ENCODE measurements at regions not wholly inside any gene's neighbourhood (a gene's known extent, or its start where the extent isn't known, plus 50 kb on each side); places are given as distances from the start of the nearest gene placed in this dataset.

DNA sequence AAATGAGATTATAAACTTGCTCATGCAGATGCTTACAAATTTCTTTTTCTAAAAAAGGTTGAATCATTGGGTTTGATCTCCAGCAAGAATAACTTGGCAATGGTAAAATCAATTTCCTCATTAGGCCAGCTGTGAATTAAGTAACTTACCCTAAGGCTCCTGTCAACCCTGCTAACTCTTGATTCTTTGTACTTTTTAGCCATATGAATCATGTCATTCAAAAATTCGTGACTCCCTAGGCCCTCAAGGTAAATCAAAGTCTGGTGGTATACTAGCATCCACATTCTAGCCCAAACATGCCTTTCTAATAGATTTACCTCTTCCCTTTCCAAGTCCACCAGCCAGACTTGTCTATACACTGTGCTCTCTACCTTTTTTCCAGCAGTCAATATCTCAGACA, 420.8 kb upstream of the BRINP1 start:
- WGBS, 2 experiments (ENCODE audit: insufficient coverage in 2 of 2) = 89 to 91% methylated on average over 1 of the region's 1 CpG
- Histone ChIP-seq H3K27ac (ENCODE audit: low read depth, low read length, severe bottlenecking) (no peak overlapping the region), H3K4me3 (ENCODE audit: extremely low read depth, insufficient read depth, low read length, poor library complexity, severe bottlenecking) (no peak overlapping the region), H3K9me3 (ENCODE audit: control insufficient read depth, low read length) (no peaks in the 10 kb centered on the region), H3K36me3 (ENCODE audit: control insufficient read depth, insufficient read depth, low read length) (no peaks in the 10 kb centered on the region), H3K4me1 (ENCODE audit: control insufficient read depth, insufficient read depth, low read length, poor library complexity, severe bottlenecking) (no peaks in the 10 kb centered on the region)

DNA sequence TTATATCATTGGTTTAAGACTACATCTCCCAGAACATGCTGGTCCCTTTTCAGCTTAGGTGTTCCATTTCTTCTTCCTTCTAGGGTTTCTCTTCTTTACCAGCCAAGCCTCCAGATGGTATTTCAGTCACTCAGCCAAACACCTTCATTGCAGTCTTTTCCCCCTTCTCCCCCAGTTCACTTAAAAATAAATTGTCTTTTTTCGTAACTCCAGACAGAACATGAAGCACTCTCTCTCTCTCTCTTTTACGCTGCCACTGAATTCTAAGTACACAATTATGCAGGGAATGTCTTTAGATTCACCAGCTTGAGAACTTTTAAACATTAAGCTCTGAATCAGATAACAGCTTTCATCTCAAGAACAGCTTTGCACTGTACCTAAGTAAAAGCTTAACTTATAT, 419.7 kb upstream of the BRINP1 start:
- Histone ChIP-seq H3K9me3 (ENCODE audit: control insufficient read depth, low read length) (no peaks in the 10 kb centered on the region), H3K4me3 (ENCODE audit: extremely low read depth, insufficient read depth, low read length, poor library complexity, severe bottlenecking) (no peak overlapping the region), H3K27ac (ENCODE audit: low read depth, low read length, severe bottlenecking) (no peak overlapping the region), H3K36me3 (ENCODE audit: control insufficient read depth, insufficient read depth, low read length) (no peaks in the 10 kb centered on the region), H3K4me1 (ENCODE audit: control insufficient read depth, insufficient read depth, low read length, poor library complexity, severe bottlenecking) (no peaks in the 10 kb centered on the region)
- WGBS, 2 experiments (ENCODE audit: insufficient coverage in 2 of 2) = 80 to 100% methylated on average over 1 of the region's 2 CpGs

DNA sequence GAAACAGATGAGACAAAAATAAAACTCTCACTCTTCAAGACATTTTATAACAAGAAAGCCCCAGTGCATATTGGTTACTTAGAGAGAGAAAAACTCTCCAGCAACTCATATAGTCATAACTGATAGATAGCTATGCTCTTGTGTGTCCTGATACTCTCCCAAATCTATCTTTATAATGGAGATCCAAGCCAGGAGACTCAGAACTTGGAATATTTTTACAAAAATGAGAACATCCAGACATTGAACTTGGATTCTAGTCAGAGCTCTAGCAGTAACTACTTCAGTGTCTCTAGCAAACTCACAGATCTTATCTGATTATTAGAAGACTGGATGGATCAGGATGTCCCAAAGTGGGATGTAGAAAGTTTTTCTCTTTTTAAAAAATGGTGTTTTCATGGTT, 412.7 kb upstream of the BRINP1 start:
- no peak overlapping the region for H3K27ac ChIP-seq (ENCODE audit: low read depth, low read length, severe bottlenecking)
- H3K9me3 ChIP-seq (ENCODE audit: control insufficient read depth, low read length) = no peaks in the 10 kb centered on the region
- H3K4me3 ChIP-seq (ENCODE audit: extremely low read depth, insufficient read depth, low read length, poor library complexity, severe bottlenecking) = no peak overlapping the region
- H3K4me1 ChIP-seq (ENCODE audit: control insufficient read depth, insufficient read depth, low read length, poor library complexity, severe bottlenecking) = no peaks in the 10 kb centered on the region
- no peaks in the 10 kb centered on the region for H3K36me3 ChIP-seq (ENCODE audit: control insufficient read depth, insufficient read depth, low read length)

DNA sequence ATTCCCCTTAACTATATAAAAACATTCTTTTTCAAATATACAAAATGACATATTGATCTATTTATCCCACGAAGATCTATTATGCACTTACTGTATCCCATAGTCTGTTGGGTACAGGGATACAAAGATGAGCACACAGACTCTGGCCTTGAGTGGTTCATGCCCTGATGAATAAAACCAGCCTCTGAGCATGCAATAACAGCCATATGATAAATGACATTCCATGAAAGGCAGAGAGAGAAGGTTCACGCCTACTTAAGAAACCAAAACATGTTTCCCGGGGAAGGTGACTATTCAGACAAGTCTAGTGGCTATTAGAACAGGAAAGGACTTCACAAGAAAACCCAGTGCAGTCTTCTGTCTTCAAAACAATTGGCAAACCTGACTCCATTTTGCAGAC, 406.2 kb upstream of the BRINP1 start:
- Histone ChIP-seq H3K4me3 (ENCODE audit: extremely low read depth, insufficient read depth, low read length, poor library complexity, severe bottlenecking) (no peak overlapping the region), H3K9me3 (ENCODE audit: control insufficient read depth, low read length) (no peaks in the 10 kb centered on the region), H3K36me3 (ENCODE audit: control insufficient read depth, insufficient read depth, low read length) (no peaks in the 10 kb centered on the region), H3K27ac (ENCODE audit: low read depth, low read length, severe bottlenecking) (no peak overlapping the region), H3K4me1 (ENCODE audit: control insufficient read depth, insufficient read depth, low read length, poor library complexity, severe bottlenecking) (no peaks in the 10 kb centered on the region)
- 82 to 100% methylated on average over 1 to 3 of the region's 3 CpGs for WGBS, 2 experiments (ENCODE audit: insufficient coverage in 2 of 2)

DNA sequence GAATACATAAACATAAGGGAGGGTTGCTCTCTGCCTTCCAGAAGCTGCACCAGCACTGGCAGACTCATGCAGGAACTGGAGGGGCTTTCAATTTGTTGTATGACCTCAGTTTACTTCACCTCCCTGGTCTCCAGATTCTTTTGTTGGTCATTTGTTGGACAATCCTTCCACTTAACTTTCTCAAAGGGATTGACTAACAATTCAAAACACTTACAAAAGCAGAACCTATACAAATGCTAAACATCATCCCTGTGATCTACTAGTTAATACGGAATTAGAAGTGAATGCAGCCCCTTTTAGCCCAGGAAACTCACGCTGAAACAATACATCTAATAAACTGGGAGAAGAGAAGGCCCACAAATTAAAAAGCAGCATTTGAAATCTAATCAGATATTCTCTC, 404.6 kb upstream of the BRINP1 start:
- no peak overlapping the region for H3K27ac ChIP-seq (ENCODE audit: low read depth, low read length, severe bottlenecking)
- no peaks in the 10 kb centered on the region for H3K9me3 ChIP-seq (ENCODE audit: control insufficient read depth, low read length)
- H3K36me3 ChIP-seq (ENCODE audit: control insufficient read depth, insufficient read depth, low read length) = no peaks in the 10 kb centered on the region
- H3K4me3 ChIP-seq (ENCODE audit: extremely low read depth, insufficient read depth, low read length, poor library complexity, severe bottlenecking) = no peak overlapping the region
- H3K4me1 ChIP-seq (ENCODE audit: control insufficient read depth, insufficient read depth, low read length, poor library complexity, severe bottlenecking) = no peaks in the 10 kb centered on the region
- 28% methylated on average over 2 of the region's 2 CpGs; no CpG with 5 or more reads in 1 of the 2 experiments for WGBS, 2 experiments (ENCODE audit: insufficient coverage in 2 of 2)

DNA sequence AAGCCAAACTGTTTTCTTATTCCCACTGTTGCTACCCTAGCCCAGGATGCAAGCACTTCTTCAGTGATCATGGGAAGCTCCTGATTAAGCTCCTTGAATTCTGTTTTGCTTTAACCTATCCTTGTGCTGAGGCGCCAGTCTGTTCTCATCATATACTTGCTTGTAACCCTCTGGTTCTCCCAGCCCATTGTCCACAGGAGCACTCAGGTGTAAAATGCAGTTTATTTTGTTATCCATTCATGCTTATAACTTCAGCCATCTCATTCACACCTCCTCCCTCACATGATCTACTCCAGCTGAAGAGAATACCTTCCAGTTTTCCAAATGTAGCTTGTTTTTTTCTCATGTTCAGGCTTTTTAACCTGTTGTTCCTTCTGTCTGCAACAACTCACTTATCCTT, 402.1 kb upstream of the BRINP1 start:
- H3K36me3 ChIP-seq (ENCODE audit: control insufficient read depth, insufficient read depth, low read length) = no peaks in the 10 kb centered on the region
- H3K4me1 ChIP-seq (ENCODE audit: control insufficient read depth, insufficient read depth, low read length, poor library complexity, severe bottlenecking) = no peaks in the 10 kb centered on the region
- no peaks in the 10 kb centered on the region for H3K9me3 ChIP-seq (ENCODE audit: control insufficient read depth, low read length)
- H3K27ac ChIP-seq (ENCODE audit: low read depth, low read length, severe bottlenecking) = no peak overlapping the region
- no peak overlapping the region for H3K4me3 ChIP-seq (ENCODE audit: extremely low read depth, insufficient read depth, low read length, poor library complexity, severe bottlenecking)
- 63% methylated on average over 1 of the region's 1 CpG; no CpG with 5 or more reads in 1 of the 2 experiments for WGBS, 2 experiments (ENCODE audit: insufficient coverage in 2 of 2)

DNA sequence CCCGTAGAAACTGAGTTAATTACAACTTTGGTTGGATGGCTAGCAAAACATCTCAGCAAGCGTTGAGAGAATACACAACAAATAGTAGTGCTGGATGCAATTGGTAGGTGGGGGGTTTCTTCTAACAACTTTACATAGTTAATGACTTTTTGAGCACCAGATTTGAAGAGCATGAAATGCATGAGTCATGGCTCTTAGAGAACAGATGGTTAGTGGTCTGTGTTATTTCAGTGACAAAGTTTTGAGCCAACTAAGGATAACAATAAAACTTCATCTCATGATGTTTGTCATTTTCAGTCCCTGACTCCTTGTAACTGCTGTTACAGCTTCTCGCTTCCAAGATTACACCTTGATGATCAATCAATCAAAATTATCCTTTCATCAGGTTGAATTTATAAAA, 399.0 kb upstream of the BRINP1 start:
- 80 to 93% methylated on average over 2 of the region's 3 CpGs for WGBS, 2 experiments (ENCODE audit: insufficient coverage in 2 of 2)
- Histone ChIP-seq H3K27ac (ENCODE audit: low read depth, low read length, severe bottlenecking) (no peak overlapping the region), H3K4me1 (ENCODE audit: control insufficient read depth, insufficient read depth, low read length, poor library complexity, severe bottlenecking) (no peaks in the 10 kb centered on the region), H3K36me3 (ENCODE audit: control insufficient read depth, insufficient read depth, low read length) (no peaks in the 10 kb centered on the region), H3K4me3 (ENCODE audit: extremely low read depth, insufficient read depth, low read length, poor library complexity, severe bottlenecking) (no peak overlapping the region), H3K9me3 (ENCODE audit: control insufficient read depth, low read length) (no peaks in the 10 kb centered on the region)

DNA sequence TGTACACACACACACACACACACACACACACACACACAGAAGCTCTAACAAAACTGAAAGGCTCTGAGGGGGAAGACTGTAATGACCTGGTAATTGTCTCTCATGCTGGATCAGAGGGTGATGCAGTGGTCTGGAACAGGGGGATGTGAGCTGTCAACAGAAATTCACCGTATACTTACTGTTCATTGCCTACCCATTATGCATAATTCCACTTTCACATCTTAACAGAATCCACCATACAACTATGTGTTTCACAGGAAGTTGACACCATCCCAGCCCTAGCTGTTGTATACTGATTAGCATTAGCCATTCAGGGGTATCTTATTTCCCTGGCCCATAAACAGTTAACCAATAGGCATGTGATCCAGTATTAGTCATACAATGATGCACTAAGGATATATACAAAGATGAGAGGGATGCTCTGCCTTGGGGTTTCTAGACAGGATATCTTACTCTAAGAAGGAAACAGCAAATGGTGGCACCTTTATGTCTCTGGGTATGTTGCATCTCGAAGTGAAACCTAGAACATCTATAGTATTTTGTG, 396.5 kb upstream of the BRINP1 start:
- 100% methylated on average over 2 of the region's 2 CpGs; no CpG with 5 or more reads in 1 of the 2 experiments for WGBS, 2 experiments (ENCODE audit: insufficient coverage in 2 of 2)
- H3K4me1 ChIP-seq (ENCODE audit: control insufficient read depth, insufficient read depth, low read length, poor library complexity, severe bottlenecking) = no peaks in the 10 kb centered on the region
- H3K27ac ChIP-seq (ENCODE audit: low read depth, low read length, severe bottlenecking) = no peak overlapping the region
- no peaks in the 10 kb centered on the region for H3K36me3 ChIP-seq (ENCODE audit: control insufficient read depth, insufficient read depth, low read length)
- H3K9me3 ChIP-seq (ENCODE audit: control insufficient read depth, low read length) = no peaks in the 10 kb centered on the region
- H3K4me3 ChIP-seq (ENCODE audit: extremely low read depth, insufficient read depth, low read length, poor library complexity, severe bottlenecking) = no peak overlapping the region

DNA sequence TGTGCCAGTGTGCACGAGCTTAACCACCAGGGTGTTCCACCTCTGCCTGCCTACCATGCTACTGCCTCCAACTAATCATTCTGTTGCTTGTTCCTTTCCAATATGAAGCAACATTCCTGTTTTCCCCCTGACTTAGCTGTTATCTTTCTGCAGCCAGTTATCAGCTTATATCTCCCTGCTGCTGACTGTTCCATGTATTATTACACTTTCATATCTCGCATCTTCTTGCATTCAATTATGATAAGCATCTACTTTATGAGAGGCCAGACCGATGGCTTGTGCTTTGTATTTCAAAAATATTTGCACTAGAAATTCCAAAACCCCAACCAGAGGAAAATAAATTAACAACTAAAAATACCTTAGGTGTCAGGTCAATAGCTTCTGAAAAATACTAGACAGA, 394.0 kb upstream of the BRINP1 start:
- Histone ChIP-seq H3K9me3 (ENCODE audit: control insufficient read depth, low read length) (no peaks in the 10 kb centered on the region), H3K4me1 (ENCODE audit: control insufficient read depth, insufficient read depth, low read length, poor library complexity, severe bottlenecking) (no peaks in the 10 kb centered on the region), H3K27ac (ENCODE audit: low read depth, low read length, severe bottlenecking) (no peak overlapping the region), H3K36me3 (ENCODE audit: control insufficient read depth, insufficient read depth, low read length) (no peaks in the 10 kb centered on the region), H3K4me3 (ENCODE audit: extremely low read depth, insufficient read depth, low read length, poor library complexity, severe bottlenecking) (no peak overlapping the region)
- WGBS, 2 experiments (ENCODE audit: insufficient coverage in 2 of 2) = 90 to 97% methylated on average over 2 of the region's 3 CpGs

DNA sequence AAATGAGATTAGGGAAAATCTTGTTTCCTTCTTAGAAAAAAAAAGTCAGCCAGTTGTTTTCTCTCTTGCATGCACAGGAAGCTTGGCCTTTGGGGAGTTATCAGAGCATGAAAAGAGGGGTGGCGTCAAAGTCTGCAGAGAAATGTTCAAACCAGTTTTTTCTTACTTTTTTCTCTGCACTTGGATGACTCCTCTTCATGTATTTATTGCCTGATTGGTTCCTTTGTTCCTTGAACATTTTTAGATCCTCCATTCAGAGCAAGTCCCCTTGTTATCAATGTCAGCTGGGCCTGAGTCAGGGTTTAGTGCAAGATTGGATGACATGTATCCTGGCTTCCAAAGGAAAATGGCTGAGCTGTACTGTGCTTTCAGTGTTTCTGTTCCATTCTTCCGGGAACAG, 392.6 kb upstream of the BRINP1 start:
- H3K9me3 ChIP-seq (ENCODE audit: control insufficient read depth, low read length) = no peaks in the 10 kb centered on the region
- H3K4me1 ChIP-seq (ENCODE audit: control insufficient read depth, insufficient read depth, low read length, poor library complexity, severe bottlenecking) = no peaks in the 10 kb centered on the region
- no peaks in the 10 kb centered on the region for H3K36me3 ChIP-seq (ENCODE audit: control insufficient read depth, insufficient read depth, low read length)
- 74 to 100% methylated on average over 1 to 2 of the region's 2 CpGs for WGBS, 2 experiments (ENCODE audit: insufficient coverage in 2 of 2)
- H3K4me3 ChIP-seq (ENCODE audit: extremely low read depth, insufficient read depth, low read length, poor library complexity, severe bottlenecking) = no peak overlapping the region
- no peak overlapping the region for H3K27ac ChIP-seq (ENCODE audit: low read depth, low read length, severe bottlenecking)

DNA sequence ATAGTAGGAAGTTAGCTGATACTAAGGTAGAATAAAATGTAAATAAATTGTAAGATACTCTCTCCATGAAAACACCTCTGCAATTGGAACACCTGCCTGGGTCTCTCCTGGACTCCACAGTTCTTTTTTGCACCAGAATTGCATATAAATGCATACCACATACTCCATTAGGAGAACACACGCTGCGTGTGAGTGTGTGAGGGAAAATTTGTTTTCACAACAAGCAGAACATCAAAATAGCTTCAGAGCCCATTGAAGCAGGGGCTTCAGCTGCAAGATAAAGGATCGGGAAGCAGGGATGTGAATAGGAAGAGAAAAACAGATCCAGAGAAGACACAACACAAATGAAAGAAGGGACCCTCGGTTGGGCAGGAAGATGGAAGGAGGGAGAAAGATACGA, 389.8 kb upstream of the BRINP1 start:
- Histone ChIP-seq H3K4me1 (ENCODE audit: control insufficient read depth, insufficient read depth, low read length, poor library complexity, severe bottlenecking) (no peaks in the 10 kb centered on the region), H3K4me3 (ENCODE audit: extremely low read depth, insufficient read depth, low read length, poor library complexity, severe bottlenecking) (no peak overlapping the region), H3K9me3 (ENCODE audit: control insufficient read depth, low read length) (no peaks in the 10 kb centered on the region), H3K27ac (ENCODE audit: low read depth, low read length, severe bottlenecking) (no peak overlapping the region), H3K36me3 (ENCODE audit: control insufficient read depth, insufficient read depth, low read length) (no peaks in the 10 kb centered on the region)
- WGBS, 2 experiments (ENCODE audit: insufficient coverage in 2 of 2) = 58 to 87% methylated on average over 2 to 3 of the region's 5 CpGs

Measured in mesodermal cell (in vitro differentiated cells).